Effector memory CD4-positive, alpha-beta T cell (primary cell): ENCODE measurements at regions not wholly inside any gene's neighbourhood (a gene's known extent, or its start where the extent isn't known, plus 50 kb on each side); places are given as distances from the start of the nearest gene placed in this dataset.
"Not testable (repeated sequence)": the region's sequence is repeated elsewhere in the genome, so short reads cannot be mapped to it uniquely, and the experiment has no call there.

Source experiments
- DNase-seq, 3 donors: peaks; one replicate each; pipeline ENCODE4 v3.0.0-alpha.2; 2020
- H3K27ac ChIP-seq: 2 replicates; pipeline ENCODE4 v1.7.0; 2013; ENCODE audit warnings: mild to moderate bottlenecking, low read length, moderate library complexity; ENCODE audit not compliant: insufficient read depth, poor library complexity, severe bottlenecking
- H3K27me3 ChIP-seq: replicated peaks from 2 replicates; pipeline ENCODE4 v1.7.0; 2013; ENCODE audit warnings: mild to moderate bottlenecking, low read length; ENCODE audit not compliant: insufficient read depth, control insufficient read depth, poor library complexity, severe bottlenecking
- H3K36me3 ChIP-seq: 2 replicates; pipeline ENCODE4 v1.7.0; 2013; ENCODE audit warnings: mild to moderate bottlenecking, low read length, moderate library complexity; ENCODE audit not compliant: control insufficient read depth, insufficient read depth
- H3K4me1 ChIP-seq: 2 replicates; pipeline ENCODE4 v1.7.0; 2013; ENCODE audit warnings: low read length, mild to moderate bottlenecking; ENCODE audit not compliant: control insufficient read depth, insufficient read depth, poor library complexity, severe bottlenecking
- H3K4me3 ChIP-seq: 2 replicates; pipeline ENCODE4 v1.7.0; 2013; ENCODE audit warnings: low read length, low read depth, mild to moderate bottlenecking; ENCODE audit not compliant: insufficient read depth, poor library complexity, severe bottlenecking
- H3K9me3 ChIP-seq: 2 replicates; pipeline ENCODE4 v1.7.0; 2013; ENCODE audit warnings: mild to moderate bottlenecking, low read length, moderate library complexity; ENCODE audit not compliant: control insufficient read depth

DNA sequence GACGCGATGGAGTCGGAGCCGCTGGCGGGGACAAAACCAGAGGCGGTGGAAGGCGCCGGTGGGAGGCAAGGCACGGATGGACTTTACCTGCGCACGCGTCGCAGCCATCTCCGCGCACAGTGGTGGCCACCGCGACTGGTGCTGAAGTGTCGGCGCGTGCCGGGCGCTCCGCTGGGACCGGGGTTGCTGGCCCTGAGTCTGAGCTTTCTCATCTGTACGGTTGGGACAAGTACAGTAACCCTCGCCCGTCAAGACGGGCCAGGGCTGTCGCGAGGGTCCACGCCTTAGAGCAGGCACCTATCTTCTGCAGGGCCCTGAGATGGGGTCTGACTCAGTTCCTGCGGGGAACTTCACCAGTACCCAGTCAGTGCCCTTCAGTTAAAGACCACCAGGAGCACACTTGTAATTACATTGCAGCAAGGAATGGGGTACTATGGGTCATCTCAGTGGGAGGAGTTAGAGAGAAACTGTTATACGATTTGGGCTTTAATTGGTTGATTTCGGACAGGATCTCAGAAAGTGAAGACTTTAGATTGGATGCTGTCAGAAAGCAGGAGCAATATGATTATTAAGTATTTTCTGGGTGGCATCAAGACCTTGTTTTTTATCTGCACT is 385.6 kb downstream of the SPATA31A6 start:
- H3K36me3 ChIP-seq, DNase-seq, H3K27me3 ChIP-seq, H3K27ac ChIP-seq, H3K4me3 ChIP-seq, H3K9me3 ChIP-seq, H3K4me1 ChIP-seq: not testable (repeated sequence)

DNA sequence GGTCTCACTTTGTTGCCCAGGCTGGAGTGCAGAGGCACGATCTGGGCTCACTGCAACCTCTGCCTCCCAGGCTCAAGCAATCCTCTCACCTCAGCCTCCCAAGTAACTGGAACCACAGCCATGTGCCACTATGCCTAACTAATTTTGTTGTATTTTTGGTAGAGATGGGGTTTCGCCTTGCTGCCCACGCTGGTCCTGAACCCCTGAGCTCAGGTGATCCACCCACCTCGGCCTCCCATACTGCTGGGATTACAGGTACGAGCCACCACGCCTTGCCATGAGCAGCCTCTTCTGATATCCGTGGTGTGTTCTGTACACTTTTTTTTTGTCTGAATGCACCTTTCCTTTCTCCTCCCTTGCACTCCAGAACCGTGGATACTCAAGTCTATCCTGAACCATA is 394.4 kb downstream of the SPATA31A6 start:
- not testable (repeated sequence) for H3K4me3 ChIP-seq, H3K27ac ChIP-seq, H3K9me3 ChIP-seq, H3K27me3 ChIP-seq, H3K36me3 ChIP-seq, DNase-seq, H3K4me1 ChIP-seq
